ENCODE measurements at regions not wholly inside any gene's neighbourhood (a gene's known extent, or its start where the extent isn't known, plus 50 kb on each side); places are given as distances from the start of the nearest gene placed in this dataset.

DNA sequence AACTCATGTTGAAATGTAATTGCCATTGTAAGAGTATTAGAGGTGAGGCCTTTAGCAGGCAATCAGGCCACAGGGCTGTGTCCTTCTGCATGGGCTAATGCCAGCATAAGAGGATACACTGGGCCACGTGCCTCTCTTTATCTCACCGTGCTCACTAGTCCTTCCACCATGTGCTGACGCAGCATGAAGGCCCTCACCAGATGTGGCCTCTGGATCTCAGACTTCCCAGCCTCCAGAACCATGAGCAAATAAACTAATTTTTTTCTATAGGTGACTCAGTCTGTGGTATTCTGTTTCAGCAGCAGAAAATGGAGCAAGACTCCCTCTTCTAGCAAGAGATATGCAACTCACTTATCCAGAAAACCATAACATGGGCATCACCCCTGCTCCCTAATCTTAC, 149.7 kb upstream of the ZNF236 start:
- DNase-seq: no peak
- TF ChIP-seq, protein P1, sequence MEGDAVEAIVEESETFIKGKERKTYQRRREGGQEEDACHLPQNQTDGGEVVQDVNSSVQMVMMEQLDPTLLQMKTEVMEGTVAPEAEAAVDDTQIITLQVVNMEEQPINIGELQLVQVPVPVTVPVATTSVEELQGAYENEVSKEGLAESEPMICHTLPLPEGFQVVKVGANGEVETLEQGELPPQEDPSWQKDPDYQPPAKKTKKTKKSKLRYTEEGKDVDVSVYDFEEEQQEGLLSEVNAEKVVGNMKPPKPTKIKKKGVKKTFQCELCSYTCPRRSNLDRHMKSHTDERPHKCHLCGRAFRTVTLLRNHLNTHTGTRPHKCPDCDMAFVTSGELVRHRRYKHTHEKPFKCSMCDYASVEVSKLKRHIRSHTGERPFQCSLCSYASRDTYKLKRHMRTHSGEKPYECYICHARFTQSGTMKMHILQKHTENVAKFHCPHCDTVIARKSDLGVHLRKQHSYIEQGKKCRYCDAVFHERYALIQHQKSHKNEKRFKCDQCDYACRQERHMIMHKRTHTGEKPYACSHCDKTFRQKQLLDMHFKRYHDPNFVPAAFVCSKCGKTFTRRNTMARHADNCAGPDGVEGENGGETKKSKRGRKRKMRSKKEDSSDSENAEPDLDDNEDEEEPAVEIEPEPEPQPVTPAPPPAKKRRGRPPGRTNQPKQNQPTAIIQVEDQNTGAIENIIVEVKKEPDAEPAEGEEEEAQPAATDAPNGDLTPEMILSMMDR (IDR thresholded peaks at IDR 0.05): no peak
- Histone ChIP-seq H3K27ac (no peak overlapping the region), H3K4me3 (no peak overlapping the region), H3K4me1 (no peaks in the 10 kb centered on the region), H3K27me3 (no peaks in the 10 kb centered on the region), H3K9me3 (no peaks in the 10 kb centered on the region), H3K36me3 (no peaks in the 10 kb centered on the region)
- intact Hi-C loops (cut with DNase I; ENCODE audit: low total_unique reads): no loop called here

DNA sequence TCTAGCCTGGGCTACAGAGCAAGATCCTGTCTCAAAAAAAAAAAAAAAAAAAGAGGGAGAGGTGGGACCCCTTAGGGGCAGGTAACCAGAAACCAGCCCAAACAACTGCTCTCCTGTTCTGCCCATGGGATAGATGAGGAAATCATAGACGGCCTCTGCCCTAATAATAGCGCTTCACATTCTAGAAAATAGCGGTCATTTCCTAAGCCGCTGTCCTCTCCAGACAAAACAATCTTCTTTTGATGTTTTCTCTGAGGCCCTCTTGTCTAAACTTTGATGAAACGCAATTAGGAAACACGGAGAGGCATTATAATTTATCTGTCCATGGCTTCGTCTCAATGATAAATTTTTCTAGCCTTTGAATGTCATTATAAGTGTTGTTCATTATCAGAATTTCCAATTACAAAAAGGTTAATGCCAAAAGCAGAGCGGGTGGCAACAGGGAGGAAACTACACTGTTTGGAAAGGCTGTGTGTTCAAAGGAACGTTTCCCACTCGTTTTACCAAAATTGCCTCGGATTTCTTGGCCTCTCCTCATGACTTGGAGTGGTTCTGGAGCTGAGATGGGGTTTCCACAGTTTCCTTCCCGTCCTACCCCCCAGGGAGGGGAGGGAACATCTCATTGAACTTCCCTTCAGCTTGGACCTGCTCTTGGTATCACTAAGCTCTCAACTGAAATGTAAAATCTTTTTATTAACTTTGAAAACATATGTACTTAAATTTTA, 151.6 kb upstream of the ZNF236 start:
- intact Hi-C loops (cut with DNase I; ENCODE audit: low total_unique reads): no loop called here
- no peaks in the 10 kb centered on the region for H3K36me3 ChIP-seq
- TF ChIP-seq, protein P1 (IDR thresholded peaks at IDR 0.05): no peak

DNA sequence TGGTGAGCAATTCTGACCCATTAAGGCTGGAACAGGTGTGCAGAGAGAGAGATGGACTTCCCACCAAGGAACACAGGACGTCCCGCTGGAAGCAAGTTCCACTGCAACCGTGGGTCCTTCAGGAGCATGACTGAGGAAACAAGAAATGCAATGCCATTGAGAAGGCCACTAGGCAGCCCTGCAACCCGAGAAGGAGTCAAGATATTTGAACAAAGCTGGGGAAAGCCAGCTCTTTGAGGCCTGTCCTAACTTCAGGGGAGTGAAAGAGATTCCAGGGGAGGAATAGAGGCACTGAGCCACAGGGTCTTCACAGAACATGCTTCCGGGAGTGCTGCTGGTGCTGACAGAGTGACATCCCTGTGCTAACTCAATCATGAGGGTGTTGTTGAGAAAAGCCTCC, 153.8 kb upstream of the ZNF236 start:
- no peak for DNase-seq
- TF ChIP-seq, protein P1 (IDR thresholded peaks at IDR 0.05): no peak
- intact Hi-C loops (cut with DNase I; ENCODE audit: low total_unique reads): no loop called here
- Histone ChIP-seq H3K36me3 (no peaks in the 10 kb centered on the region), H3K9me3 (no peaks in the 10 kb centered on the region), H3K4me1 (no peaks in the 10 kb centered on the region), H3K27me3 (no peaks in the 10 kb centered on the region), H3K27ac (no peak overlapping the region), H3K4me3 (no peak overlapping the region)

More for the DNA sequence above, 151.6 kb upstream of the ZNF236 start:
- peak; percentile 67 to 76 for DNase-seq
- Histone ChIP-seq H3K27ac (no peak overlapping the region), H3K4me3 (no peak overlapping the region), H3K9me3 (no peaks in the 10 kb centered on the region), H3K4me1 (no peaks in the 10 kb centered on the region), H3K27me3 (no peaks in the 10 kb centered on the region)

DNA sequence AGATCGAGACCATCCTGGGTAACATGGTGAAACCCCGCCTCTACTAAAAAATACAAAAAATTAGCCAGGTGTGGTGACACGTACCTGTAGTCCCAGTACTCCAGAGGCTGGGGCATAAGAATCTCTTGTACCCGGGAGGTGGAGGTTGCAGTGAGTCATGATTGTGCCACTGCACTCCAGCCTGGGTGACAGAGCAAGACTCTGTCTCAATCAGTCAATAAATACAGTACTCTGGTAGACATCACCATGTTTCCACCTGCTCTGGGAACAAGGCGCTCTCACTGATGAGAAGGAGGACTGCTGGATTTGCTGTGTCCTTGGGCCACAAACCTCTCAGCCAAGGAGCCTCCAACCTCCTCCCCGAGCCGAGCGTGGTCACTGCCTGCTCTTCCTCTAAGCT, 154.2 kb upstream of the ZNF236 start:
- TF ChIP-seq, protein P1 (IDR thresholded peaks at IDR 0.05): no peak
- no peak overlapping the region for H3K27ac ChIP-seq
- H3K4me3 ChIP-seq: no peak overlapping the region
- DNase-seq: no peak
- intact Hi-C loops (cut with DNase I; ENCODE audit: low total_unique reads): no loop called here
- H3K36me3 ChIP-seq: no peaks in the 10 kb centered on the region
- H3K4me1 ChIP-seq: no peaks in the 10 kb centered on the region
- no peaks in the 10 kb centered on the region for H3K9me3 ChIP-seq
- no peaks in the 10 kb centered on the region for H3K27me3 ChIP-seq

DNA sequence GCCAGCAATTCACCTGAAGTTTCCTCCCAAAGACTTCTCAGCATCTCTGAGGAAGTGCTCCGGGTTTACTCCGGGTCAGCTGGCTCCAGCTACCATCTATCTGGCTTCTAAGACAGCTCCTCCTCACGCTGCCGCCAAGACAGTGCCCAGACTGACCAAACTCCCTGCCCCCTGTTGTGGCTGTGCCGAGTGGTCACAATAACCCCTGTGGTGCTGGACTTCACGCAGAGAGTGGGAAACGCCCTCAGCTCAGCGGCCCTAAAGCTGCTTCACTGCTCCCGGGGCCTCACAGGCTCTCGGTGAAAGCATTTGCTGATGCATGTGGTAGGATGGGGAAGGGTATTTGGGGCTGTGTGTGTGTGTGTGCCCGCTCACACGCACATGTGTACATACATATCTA, 154.8 kb upstream of the ZNF236 start:
- Histone ChIP-seq H3K36me3 (no peaks in the 10 kb centered on the region), H3K4me1 (no peaks in the 10 kb centered on the region), H3K9me3 (no peaks in the 10 kb centered on the region), H3K27me3 (no peaks in the 10 kb centered on the region), H3K27ac (no peak overlapping the region), H3K4me3 (no peak overlapping the region)
- TF ChIP-seq, protein P1 (IDR thresholded peaks at IDR 0.05): no peak
- intact Hi-C loops (cut with DNase I; ENCODE audit: low total_unique reads): no loop called here
- no peak for DNase-seq

Data from tibial artery (tissue), 4 donors.